ENCODE measurements at regions not wholly inside any gene's neighbourhood (a gene's known extent, or its start where the extent isn't known, plus 50 kb on each side); places are given as distances from the start of the nearest gene placed in this dataset.
"Not testable (repeated sequence)": the region's sequence is repeated elsewhere in the genome, so short reads cannot be mapped to it uniquely, and the experiment has no call there.

DNA sequence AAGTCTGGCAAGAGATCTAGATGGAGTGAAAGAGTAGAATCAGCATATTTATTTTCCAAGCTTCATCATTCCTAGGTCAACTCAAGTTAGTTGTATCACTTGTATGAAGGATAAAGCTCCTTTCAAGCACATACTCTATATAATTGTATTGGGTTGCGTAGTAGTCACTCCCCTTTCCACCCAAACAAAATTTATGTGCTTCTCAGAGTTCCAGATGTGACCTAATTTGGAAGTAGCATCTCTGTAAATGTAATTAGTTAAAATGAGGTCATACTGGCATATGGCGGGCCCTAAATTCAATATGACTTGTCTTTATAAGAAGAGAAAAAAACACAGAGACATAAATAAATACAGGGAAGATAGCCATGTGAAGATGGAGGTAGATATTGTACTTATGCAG, 226.8 kb upstream of the CHORDC1 start:
- DNase-seq: no peak

- no peak for DNase-seq
Observed at GRCh38 chr11:90448256-90448655, 225.4 kb upstream of the CHORDC1 start.

DNA sequence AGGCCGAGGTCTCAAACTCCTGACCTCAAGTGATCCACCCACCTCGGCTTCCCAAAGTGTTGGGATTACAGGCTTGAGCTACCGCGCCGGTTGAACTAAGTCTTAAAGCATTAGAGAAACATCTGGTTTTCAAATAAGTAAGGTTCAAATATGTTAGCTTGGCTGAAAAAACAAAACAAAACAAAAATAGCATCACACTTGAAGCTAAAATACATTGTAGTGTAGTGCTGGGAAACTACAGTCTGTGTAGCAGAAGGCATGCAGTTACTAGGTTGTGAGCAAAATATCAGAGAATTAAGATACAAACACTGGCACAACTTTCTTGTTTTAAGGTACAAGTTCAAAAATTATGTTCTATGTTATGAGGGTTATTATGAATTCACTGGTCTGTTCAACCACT, 224.8 kb upstream of the CHORDC1 start:
- no peak for DNase-seq

GRCh38 chr11:90446207-90446606, 223.4 kb upstream of the CHORDC1 start:
- no peak for DNase-seq

DNA sequence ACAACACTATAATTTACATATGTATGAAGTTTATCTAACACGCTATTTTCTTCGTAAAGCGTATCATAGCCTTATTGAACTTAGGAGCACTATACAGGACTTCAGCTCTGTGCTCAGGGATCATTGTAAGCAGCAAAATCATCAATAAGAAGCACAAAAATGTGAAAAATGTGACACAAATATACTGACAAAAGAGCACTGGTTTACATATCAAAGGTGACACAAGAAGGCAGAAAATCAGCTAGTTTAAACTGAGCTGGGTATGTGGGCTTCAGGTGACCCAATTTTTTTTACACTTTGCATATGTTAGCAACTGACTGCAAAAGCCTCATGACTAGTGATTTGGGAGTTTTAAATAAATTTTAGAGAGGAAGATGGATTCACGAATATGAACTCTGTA, 215.2 kb upstream of the CHORDC1 start:
- DNase-seq: no peak

- DNase-seq: no peak
Observed at GRCh38 chr11:90434858-90435257, 212.0 kb upstream of the CHORDC1 start.

GRCh38 chr11:90428836-90429235, 206.0 kb upstream of the CHORDC1 start:
- no peak for DNase-seq

DNA sequence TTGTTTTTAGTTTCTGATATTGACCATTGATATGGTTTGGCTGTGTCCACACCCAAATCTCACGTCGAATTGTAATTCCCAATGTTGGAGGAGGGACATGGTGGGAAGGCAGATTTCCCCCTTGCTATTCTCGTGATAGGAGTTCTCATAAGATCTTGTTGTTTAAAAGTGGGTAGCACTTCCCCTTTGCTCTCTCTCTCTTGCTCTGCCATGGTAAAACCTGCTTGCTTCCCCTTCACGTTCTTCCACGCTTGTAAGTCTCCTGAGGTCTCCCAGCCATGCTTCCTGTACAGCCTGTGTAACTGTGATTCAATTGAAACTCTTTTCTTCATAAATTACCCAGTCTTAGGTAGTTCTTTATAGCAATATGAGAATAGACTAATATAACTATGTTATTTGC, 203.6 kb upstream of the CHORDC1 start:
- no peak for DNase-seq

GRCh38 chr11:90423378-90423777, 200.5 kb upstream of the CHORDC1 start:
- DNase-seq: no peak

DNA sequence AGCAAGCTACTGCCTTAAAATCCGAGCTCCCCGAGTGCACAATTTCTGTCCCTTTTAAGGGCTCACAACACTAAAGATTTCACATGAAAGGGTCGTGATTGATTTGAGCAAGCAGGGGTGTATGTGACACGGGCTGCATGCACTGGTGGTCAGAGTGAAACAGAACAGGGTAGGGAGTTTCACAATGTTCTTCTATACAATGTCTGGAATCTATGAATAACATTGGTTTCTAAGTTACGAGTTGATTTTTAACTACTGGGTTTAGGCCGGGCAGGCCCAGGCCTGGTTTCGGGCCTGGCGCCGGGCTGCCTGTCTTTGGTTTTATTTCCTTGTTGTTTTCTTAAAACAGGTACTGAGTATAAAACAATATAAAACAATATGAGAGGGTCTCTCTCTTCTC, 199.9 kb upstream of the CHORDC1 start:
- DNase-seq: not testable (repeated sequence)

GRCh38 chr11:90414221-90414620, 191.4 kb upstream of the CHORDC1 start:
- no peak for DNase-seq

DNA sequence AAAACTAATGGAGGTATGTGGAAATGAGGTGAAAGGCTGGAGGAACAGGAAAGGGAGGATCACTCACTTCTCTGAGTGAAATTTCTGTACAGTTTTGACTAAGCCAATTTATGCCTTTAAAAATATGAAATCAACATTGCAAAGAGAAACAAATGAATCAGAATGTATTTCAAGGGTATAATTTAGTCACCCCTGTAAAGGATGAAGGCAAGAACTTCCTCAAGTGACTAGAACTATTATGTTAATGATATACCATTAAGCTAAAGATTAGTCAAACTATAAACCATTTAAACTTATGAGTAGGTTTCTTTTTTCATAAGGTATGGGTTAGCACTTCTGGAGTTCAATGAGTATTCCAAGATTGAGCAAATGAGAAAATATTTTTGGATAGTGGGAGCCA, 184.5 kb upstream of the CHORDC1 start:
- DNase-seq: no peak

GRCh38 chr11:90392692-90393091, 169.8 kb upstream of the CHORDC1 start:
- DNase-seq: no peak

DNA sequence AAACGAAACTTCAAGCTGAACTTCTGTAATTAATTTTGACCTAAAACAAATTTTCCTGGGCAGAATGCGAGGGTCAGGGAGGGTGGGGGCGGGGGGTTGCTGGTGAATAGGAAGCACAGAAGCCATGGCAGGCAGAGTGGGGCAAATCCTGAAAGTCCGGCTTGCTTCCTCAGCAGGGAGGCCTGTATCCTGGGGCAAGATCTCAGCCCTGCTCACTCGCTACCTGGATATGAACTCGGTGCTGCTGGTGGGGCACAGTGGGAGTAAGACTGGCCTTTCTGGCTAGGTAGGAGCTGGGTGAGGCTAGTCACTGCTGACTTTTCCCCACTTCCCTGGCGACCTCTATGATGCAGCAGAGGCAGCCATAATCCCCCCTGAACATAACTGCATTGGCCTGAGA, 168.9 kb upstream of the CHORDC1 start:
- no peak for DNase-seq

GRCh38 chr11:90380206-90380605, 157.4 kb upstream of the CHORDC1 start:
- no peak for DNase-seq

DNA sequence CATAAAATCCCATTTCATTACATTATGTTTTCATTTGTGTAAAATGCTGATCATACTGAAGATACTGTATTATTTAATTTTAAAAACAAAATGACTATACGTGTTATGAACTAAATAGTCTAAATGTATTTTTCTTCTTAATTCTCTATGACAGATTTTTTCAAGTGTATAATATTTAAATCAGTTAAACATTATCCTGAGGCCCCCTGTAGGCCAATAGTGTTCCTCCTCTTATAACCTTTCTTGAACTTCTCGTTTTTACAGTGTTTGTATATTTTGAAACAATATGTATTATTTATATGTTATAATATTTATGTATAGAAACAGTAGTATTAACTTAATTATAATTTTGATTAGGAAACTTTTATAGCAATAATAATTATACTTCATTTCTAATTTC, 151.1 kb upstream of the CHORDC1 start:
- no peak for DNase-seq

- DNase-seq: no peak
Observed at GRCh38 chr11:90364527-90364926, 141.7 kb upstream of the CHORDC1 start.

GRCh38 chr11:90363739-90364138, 140.9 kb upstream of the CHORDC1 start:
- no peak for DNase-seq

GRCh38 chr11:90355200-90355599, 132.4 kb upstream of the CHORDC1 start:
- DNase-seq: no peak

- DNase-seq: no peak
Observed at GRCh38 chr11:90349731-90350130, 126.9 kb upstream of the CHORDC1 start.

DNA sequence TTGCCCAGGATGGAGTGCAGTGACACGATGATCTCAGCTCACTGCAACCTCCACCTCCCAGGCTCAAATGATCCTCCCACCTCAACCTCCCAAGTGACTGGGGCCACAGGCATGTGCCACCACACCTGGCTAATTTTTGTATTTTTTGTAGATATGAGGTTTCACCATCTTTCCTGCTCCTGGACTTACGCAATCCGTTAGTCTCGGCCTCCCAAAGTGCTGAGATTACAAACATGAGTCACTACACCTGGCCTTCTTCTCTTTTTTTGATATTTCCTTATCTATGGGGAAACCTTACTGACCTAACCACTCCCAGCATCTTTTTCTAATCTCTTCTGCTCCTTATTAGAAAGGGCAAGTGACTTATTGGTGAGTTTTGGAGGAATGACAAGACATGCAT, 121.7 kb upstream of the CHORDC1 start:
- DNase-seq: no peak

GRCh38 chr11:90343673-90344072, 120.8 kb upstream of the CHORDC1 start:
- DNase-seq: no peak

DNA sequence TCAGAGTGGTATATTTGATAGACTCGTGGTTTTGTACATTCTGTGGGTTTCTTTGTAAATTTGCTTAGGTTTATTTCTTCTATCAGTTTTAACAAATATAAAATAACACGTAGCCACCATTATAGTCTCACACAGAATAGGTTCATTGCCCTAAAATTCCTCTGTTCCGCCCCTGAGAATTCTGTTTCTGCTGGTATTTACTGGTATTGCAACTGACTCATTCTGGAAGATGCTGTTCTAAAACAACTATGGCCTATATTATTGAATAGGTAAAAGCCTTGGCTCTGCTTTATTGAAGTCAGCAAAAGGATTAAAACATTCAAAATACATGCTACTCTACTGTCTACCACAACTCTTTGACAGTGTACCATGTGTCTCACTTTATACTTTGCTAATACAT, 119.1 kb upstream of the CHORDC1 start:
- no peak for DNase-seq

GRCh38 chr11:90332415-90332814, 109.6 kb upstream of the CHORDC1 start:
- DNase-seq: no peak

GRCh38 chr11:90330632-90331031, 107.8 kb upstream of the CHORDC1 start:
- no peak for DNase-seq

DNA sequence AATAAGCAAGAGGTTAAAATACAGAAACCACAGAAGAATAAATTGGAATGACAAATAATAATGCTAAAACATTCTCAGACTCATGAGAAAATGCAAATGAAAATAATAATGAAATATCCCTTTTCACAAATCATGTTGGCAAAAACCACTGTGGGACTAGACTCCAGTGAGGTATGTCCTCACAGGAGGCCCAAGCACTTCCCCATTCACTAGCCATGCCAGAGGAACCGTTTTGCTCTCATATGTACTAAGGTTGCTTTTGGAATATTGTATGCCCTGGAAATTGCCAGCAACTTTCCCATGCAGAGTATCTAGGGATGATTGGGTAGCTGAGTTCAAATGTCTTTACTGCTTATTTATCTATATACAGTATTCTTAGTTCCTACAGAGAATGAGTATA, 106.2 kb upstream of the CHORDC1 start:
- no peak for DNase-seq
